ENCODE measurements at regions not wholly inside any gene's neighbourhood (a gene's known extent, or its start where the extent isn't known, plus 50 kb on each side); places are given as distances from the start of the nearest gene placed in this dataset.

GRCh38 chr6:43879722-43880121 is 109.7 kb downstream of the VEGFA start:
- DNase-seq: no peak

GRCh38 chr6:43878823-43879495 is 108.9 kb downstream of the VEGFA start:
- no peak for DNase-seq

GRCh38 chr6:43878127-43878634 is 108.2 kb downstream of the VEGFA start:
- DNase-seq: no peak

DNA sequence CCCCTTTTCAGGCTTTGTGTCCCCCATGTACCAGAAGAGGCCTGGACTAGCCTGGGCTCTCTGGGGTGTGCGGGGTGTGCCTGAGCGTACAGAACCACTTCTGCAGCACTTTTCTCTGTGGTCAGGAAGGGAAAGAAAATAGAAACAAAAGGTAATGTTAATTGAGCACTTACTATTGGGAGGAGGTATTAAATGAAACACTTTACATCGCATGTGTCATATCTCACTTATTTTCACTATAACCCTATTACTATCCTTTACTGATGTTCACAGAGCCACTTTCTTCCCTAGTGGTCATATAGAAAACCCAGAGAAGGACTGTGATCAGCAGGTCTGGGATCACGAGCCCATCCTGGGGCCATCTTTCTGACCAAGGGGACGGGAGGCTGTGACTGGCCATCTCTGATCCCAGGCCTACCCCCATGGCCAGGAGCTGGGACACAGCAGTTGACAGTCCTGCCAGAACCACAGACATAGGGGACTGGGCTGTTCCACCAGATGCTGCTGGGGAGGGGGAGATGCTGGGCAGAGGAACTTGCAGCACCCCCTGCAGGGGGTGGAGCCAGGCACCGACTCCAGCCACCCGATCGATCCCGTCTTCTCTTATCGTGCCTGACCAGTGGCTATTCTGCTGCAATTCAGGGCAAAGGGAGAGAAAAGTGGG is 107.6 kb downstream of the VEGFA start:
- no peak for DNase-seq

DNA sequence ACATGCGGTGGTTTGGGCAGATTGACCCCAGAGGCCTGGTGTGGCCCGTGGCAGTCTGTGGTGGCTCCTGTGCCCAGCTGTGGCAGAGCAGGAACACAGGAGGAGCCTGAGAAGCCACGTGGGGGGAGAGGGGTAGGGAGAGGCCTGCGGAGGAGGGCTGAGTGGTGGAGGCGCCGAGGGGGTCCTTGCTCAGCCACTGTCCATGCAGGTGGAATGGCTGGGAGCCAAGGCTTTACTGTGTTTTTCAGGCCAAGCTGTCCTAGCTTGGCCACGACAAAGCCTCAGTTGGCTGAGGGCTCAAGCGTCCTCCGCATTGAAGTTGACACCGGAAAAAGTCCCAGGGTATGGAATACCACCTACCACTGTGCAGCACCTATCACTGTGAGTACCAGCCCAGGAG is 107.0 kb downstream of the VEGFA start:
- DNase-seq: no peak

DNA sequence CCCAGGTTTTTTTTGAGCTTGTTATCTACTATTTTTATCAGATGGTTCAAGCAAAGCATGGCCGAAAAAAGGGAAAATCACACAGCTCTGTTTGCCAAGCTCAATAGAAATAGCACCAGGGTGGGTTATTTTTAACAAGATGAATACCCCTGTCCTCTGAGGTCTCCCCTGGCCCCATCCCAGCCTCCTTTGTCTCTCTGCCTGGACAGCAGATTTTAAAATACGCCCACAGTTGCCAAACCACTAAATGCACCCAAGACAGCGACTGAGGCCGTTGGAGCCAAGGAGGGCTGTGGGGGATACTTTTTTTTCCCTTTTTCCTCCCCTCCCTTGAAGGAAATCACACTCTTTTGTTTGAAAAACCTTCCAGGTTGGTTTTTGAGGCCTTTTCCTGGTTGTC is 106.6 kb downstream of the VEGFA start:
- no peak for DNase-seq

GRCh38 chr6:43875849-43876572 is 106.0 kb downstream of the VEGFA start:
- DNase-seq: no peak

DNA sequence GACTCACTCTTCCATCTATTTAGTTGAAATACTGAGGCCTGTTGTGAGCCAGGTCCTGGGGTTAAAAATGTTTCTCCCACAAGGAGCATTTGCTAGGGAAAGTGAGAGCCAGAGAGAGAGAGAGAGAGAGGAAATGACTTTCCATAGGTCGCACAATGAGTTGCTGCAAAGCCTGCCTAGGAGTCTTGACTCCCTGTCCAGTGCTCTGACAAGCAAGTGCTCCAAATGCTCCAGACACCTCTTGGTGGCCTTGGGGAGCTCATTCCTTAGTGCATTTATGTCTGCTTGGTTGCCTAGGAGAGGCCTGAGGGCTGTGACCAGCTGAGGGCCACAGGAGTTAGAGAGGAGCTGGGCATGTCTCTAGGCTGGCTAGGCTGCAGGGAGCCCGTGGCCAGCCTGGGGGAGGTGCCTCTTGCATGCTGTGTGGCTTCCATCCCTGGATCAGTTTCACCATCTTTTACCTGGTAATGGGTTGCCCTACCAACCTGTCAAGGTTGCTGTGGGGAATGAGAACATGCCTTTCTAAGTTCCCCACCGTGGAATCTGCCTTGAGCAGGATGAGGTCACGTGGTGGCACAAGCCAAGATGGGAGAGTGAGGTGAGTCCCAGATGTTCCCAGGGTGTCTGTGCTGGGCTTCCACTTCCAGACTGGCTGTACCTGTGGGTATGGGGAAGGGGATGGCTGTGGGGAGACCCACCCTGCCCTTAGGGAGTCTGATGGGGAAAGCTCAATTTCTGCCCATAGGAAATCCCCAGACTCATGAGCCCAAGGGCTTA is 105.0 kb downstream of the VEGFA start:
- no peak for DNase-seq

GRCh38 chr6:43873806-43874714 is 104.0 kb downstream of the VEGFA start:
- DNase-seq: no peak

DNA sequence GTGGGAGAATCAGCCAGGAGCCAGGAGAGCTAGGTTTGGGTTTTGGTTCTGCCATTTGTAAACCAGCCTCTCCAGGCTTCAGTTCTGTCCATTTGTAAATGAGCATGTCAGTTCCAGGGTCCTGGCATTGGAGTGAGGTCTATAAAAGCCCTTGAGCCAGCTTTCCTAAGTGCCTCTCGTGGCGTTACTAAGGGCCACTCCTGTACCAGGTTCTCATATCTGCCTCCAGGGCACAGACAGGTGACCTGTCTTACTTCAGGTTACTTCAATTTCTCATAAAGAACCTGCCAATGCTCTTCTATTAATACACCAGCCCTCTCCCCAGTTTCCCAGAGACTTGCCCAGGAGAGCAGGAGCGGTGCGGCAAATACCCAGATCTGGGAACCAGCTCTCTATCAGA is 101.9 kb downstream of the VEGFA start:
- no peak for DNase-seq

- DNase-seq: no peak
These were observed 101.3 kb downstream of the VEGFA start for GRCh38 chr6:43871284-43871683.

DNA sequence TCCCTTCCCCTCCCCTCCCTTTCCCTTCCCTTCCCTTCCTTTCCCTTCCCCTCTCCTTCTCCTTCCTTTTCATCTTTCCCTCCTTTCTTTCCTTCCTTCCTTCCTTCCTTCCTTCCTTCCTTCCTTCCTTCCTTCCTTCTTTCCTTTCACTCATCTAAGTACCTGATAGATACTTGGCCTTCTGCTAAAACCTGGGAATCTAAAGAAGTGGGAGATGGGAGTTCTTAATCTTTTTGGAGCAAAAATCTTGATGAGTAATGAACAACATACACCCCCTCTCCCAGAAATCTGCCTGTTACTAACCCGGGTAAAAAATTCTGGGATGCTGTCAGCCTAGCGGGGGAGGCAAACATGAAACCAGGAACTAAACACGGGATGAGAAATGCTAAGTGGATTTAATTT is 100.7 kb downstream of the VEGFA start:
- DNase-seq: no peak

DNA sequence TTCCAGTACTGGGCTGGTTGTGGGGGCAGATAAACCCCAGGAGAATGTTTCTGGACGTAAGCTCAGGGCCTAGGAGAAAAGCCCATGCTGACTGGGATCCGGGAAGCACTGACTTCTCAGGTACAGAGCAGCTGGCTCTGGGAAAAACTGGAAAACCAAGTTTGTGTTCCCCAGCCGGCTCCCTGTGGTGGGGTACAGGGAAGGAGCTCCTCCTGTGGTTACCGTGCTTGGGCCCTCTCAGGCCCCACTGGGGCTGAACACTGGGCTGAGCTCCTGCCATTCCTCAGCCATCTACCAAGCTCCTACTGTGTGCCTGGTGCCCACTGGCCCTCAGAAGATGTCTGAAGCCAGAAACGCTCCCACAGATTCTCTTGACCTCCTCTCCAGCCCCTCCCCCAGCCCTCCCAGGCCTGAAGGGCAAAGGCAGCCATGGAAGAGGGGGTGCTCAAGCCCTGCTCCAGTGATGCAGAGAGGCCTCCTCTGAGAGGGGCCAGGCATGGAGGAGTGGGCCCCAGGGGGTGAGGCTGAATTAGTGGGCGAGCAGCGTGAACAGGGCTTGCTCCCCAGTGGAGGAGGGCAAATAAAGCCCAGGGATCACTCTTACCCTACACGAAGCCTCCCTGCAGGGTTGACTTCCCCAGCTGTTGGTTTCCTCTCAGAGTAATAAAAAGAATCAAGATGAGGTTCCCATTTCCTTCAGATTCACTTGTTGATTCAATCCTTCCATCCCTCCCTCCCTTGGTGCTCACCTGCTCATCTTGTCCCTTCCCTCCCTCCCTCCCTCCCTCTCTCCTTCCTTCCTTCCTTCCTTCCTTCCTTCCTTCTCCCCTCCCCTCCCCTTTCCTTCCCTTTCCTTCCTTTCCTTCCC is 100.0 kb downstream of the VEGFA start:
- no peak for DNase-seq

GRCh38 chr6:43869079-43869710 is 99.2 kb downstream of the VEGFA start:
- no peak for DNase-seq

DNA sequence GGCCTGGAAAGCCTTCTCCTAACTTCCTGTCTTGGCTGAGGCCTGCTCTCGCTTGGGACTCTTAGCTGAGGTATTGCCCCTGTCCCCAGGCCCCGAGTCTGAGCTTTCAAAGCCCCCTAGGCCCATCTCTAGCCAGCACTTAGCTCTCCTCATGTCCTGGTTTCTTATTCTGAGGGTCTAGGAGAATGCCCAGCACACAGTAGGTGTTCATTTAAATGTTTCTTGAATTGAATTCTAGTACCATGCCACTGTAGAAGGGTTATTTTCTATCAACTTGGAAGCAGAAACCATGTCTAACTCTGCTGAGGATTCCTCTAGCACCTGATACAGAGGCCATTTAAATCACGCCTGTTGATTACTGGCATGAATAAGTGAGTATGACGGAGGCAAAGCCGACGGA is 98.5 kb downstream of the VEGFA start:
- no peak for DNase-seq

GRCh38 chr6:43867996-43868395 is 98.0 kb downstream of the VEGFA start:
- DNase-seq: no peak

DNA sequence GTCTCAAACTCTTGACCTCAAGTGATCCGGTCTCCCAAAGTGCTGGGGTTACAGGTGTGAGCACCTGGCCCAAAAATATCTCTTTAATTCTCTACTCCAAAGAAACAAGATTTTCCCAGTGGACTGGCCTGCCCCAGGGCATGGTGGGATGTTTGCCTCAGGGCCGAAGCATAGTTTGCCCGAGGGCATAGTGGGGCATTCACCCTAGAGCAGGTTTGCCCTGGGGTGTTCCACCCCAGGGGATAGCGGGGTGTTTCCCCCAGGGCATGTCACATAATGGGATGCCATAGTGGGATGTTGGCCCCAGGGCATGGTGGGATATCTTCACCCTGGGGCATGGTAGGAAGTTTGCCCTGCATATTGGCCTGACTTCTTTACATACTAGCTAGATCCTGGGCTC is 97.2 kb downstream of the VEGFA start:
- DNase-seq: no peak

DNA sequence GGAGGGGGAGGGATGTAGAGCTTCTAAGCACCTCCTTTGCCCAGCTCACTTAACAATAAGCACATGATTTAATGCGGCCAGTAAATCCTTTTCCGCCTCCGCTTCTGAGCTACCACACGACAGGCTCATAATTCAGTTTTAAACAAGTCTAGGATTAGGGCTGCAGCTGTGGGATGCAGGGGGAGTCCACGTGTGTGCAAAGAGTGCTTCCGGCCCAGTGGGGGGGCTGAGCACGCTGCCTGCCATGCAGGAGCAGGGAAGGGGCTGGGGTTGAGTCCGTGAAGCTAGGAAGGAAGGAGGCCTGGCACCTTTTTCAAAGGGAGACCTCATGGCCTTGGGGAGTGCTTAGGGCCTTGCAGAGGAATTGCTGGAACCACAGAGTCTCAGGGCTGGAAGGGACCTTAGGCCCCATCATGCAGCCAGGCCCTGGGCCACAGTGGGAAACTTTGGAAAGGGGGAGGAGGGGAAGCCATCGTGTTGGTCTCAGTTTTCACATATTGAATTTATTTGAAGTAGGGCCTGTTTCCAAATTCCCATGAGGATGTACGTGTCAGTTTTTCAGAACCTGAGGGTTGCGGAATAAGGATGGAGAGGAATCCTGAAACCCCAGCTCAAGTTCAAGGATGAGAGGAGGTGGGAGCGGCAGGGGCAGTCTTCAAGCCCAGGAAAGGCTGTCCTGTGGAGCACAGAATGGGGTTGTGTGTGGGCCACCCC is 96.1 kb downstream of the VEGFA start:
- no peak for DNase-seq

- DNase-seq: no peak
These were observed 95.1 kb downstream of the VEGFA start for GRCh38 chr6:43865086-43865485.

GRCh38 chr6:43862925-43863324 is 92.9 kb downstream of the VEGFA start:
- no peak for DNase-seq

All from CD4-positive, alpha-beta T cell treated with Interleukin-17A for 1 hour (primary cell).